H1 (cell line): ENCODE measurements at regions not wholly inside any gene's neighbourhood (a gene's known extent, or its start where the extent isn't known, plus 50 kb on each side); places are given as distances from the start of the nearest gene placed in this dataset.

Experiments
- ASH2L ChIP-seq: fragments of 200-600, 300-600 bp; sonication (generic); IDR thresholded peaks from one replicate; pipeline ENCODE4 v1.7.1; 2017; ENCODE audit warnings: low read length
- CEBPB ChIP-seq: IDR thresholded peaks from 2 replicates; pipeline ENCODE4 v1.6.1; 2012; ENCODE audit warnings: low read depth, low read length
- FOSL1 ChIP-seq: IDR thresholded peaks from 2 replicates; pipeline ENCODE4 v1.6.1; 2011; ENCODE audit warnings: mild to moderate bottlenecking, low read depth, low read length, moderate library complexity; ENCODE audit not compliant: insufficient read depth
- RXRA ChIP-seq: IDR thresholded peaks from 2 replicates; pipeline ENCODE4 v1.6.1; 2011; ENCODE audit warnings: low read depth, mild to moderate bottlenecking, low read length, moderate library complexity; ENCODE audit not compliant: insufficient read depth
- SIX5 ChIP-seq: IDR thresholded peaks from 2 replicates; pipeline ENCODE4 v1.6.1; 2011; ENCODE audit warnings: mild to moderate bottlenecking, low read depth, low read length

DNA sequence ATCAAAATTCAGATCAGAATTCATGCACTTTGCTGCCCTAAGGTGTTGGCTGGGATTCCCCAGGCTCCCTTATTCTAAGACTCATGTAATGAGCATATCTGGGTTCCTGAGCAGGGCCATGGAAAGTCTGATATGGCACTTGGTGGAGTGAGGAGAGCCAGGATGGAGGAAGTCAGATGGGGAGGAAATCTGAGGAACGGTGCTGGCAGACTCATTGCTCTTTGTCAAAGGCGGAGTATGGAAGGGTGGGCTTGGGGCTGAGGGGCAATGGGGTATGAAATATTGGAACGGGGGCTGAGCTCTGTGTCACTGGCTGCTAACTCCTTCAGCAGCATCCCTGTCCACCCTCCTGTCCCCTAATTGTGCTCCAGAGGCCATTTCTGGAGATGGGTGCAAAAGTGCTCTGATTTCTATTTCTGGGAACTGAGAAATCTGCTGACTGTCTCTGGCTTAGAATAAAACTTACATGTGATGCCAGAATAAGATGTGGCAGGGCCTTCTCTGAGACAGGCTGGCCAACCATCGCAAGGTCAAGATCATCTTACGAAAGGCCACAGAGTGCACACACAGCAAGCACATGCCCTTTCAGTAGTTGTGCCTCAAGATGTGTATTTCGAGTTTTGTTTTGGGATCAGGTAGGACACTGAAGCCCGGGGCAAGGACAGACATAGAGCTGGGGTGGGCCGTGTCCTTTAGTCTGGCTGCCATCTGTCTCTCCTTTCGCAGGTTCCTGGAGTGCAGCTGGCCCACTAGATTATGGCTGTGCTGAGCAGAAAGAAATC is 480.0 kb upstream of the HS6ST1 start (continued):
- TF ChIP-seq ASH2L (no peak), RXRA (no peak), CEBPB (no peak), FOSL1 (no peak), SIX5 (no peak)
